NCI-H1436 treated with DMSO at 0.1 percent for 48 hours (cell line): ENCODE measurements at regions not wholly inside any gene's neighbourhood (a gene's known extent, or its start where the extent isn't known, plus 50 kb on each side); places are given as distances from the start of the nearest gene placed in this dataset.
"Not testable (repeated sequence)": the region's sequence is repeated elsewhere in the genome, so short reads cannot be mapped to it uniquely, and the experiment has no call there.

ENCODE experiments used
- DNase-seq: peaks from one replicate; lab custom pipeline; 2025; lab: John Stamatoyannopoulos, UW

GRCh38 chrX:115357326-115358120 lies 68.0 kb downstream of the LUZP4 start:
- DNase-seq = no peak

DNA sequence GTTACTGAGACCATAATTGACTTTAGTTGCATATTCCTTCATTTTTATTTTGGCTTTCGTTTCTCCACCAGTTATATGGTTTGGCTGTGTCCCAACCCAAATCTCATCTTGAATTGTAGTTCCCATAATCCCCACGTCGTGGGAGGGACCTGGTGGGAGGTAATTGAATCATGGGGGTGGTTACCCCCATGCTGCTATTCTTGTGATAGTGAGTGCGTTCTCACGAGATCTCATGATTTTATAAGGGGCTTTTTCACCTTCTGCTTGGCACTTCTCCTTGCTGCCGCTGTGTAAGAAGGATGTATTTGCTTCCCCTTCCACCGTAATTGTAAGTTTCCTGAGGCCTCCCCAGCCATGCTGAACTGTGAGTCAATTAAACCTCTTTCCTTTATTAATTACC lies 70.0 kb downstream of the LUZP4 start:
- not testable (repeated sequence) for DNase-seq

GRCh38 chrX:115360220-115360781 lies 70.8 kb downstream of the LUZP4 start:
- DNase-seq = no peak

DNA sequence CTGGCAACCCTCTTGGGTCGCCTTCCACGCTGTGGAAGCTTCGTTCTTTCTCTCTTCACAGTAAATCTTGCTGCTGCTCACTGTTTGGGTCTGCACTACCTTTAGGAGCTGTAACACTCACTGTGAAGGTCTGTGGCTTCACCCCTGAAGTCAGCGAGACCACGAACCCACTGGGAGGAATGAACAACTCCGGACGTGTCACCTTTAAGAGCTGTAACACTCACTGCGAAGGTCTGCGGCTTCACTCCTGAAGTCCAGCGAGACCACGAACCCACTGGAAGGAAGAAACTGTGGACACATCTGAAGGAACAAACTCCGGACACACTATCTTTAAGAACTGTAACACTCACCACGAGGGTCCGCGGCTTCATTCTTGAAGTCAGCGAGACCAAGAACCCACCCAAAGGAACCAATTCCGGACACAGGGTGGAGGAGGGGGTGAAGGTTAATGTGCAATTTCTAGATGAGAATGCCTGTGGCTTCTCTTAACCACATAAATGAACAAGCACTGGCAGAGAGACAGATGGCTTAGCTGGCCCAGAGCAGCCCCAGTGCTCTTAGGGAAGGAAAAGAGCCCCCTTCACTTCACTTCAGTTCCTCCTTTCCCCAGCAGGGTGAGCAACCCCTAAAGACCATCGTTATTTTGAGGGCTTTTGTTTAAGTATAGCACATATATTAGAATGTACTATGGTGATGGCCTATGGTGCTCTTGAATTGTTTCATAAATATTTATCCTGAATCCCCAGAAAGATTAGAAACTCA lies 73.0 kb downstream of the LUZP4 start:
- DNase-seq = no peak

GRCh38 chrX:115363372-115363771 lies 73.9 kb downstream of the LUZP4 start:
- DNase-seq = peak; percentile 75

DNA sequence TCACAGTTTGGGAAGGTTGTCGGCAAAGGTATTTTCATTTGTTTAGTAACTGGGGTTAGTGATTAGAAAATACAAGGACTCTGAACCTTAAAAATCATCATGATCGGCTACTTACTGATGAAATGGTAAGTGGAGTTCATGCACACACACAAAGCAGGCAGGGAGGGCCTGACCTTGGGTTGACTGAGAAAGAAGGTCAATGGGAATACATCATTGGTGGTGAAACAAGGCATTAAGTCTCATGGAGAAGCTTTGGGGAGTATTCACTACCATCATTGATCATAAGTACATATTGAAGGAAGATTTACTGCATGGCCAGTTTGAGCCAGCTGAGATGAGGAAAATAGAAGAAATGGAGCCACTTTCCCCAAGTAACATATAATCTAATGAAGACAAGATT lies 74.4 kb downstream of the LUZP4 start:
- DNase-seq = no peak

- no peak for DNase-seq
Measured at GRCh38 chrX:115364670-115365069, 75.2 kb downstream of the LUZP4 start.

DNA sequence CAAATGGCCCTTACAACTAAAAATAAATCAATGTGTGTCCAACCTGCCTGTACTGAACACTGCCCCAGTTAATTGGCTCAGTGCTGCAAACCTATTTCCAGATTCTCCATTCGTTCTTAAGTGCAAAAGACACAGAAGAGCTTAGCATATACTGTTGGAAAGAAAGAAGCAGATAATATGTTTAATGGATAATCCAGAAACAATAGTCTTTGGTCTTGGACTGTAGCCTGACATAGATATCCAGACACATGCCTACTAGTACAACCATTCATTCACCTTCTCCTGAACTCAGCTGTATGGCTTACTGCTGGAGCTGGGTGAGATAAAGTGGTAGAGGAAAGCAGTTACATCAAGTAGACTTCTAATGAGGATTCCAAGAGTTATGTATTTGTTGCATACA lies 77.0 kb downstream of the LUZP4 start:
- no peak for DNase-seq

DNA sequence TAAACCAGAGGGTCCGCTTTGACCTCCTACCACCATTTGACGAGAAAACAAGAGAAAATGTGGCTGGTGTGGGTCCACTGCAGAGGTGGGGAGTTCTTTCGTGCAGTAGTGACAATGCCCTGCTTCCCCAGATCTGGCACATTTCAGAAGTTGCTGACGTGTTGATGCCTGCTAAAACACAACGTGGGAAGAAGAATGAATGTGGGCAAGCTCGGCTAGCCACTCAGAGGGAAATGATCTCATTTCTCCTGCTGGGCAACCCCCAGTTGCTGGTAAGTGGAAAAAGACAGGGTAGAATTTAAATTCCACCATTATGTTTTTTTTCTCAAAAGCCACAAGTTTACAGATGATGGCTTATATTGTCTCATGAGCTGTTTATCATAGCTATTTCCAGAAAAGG lies 77.9 kb downstream of the LUZP4 start:
- no peak for DNase-seq

DNA sequence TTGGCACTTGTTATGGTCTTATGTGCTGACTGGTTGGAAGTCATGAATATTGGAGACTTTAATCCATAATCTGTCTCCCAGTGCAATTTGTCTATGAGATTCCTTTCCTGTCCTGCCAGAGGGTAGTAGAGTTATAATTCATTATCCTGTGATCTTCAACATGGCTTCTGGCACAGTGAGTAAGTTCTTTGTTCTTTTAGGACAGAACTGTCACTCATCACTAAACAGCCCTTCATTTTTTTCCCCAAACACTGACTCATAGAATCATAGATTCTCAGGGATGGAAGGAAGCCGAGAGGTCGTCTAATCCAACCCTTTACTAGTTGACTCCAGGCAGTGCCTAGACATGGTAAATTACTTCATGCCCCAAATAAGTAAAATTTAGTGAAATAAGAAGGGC lies 78.4 kb downstream of the LUZP4 start:
- no peak for DNase-seq

DNA sequence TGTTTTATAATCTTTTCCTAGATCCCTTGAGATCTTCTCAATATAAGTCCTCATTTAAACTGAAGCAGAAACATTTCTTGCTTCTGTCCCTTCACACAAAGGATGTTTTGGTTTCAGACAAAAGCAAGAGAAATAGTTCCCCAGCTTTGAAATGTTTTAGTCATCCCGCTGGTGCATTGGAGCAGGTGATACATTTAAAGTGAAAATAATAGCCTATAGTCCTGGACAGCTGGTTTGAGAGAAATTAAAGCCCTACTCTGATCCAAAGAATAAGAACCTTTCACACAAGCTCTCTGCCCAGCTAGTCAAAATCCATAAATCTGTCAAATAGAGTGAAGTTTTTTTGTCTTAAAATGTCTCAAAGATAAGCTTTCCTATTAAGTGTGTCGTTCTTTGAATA lies 79.4 kb downstream of the LUZP4 start:
- DNase-seq = no peak

- no peak for DNase-seq
Measured at GRCh38 chrX:115372152-115372551, 82.6 kb downstream of the LUZP4 start.

DNA sequence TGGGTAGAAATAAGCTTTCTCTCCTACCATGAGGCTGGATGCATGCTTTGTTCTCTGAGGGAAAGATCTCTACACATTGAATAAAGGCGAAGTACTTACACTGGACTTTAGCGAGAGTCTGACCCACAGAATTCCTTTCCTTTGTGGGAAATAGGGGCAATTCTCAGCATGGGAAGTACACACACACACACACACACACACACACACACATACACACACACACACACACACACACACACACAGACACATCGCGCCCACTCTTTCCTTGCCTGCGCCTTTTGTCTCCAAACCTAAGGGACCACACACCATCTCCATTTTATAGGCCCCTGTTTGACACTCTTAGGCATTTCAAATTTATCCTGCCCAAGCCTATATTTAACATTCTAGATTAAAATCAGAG lies 83.8 kb downstream of the LUZP4 start:
- DNase-seq = no peak

- DNase-seq = no peak
Measured at GRCh38 chrX:115378471-115378870, 89.0 kb downstream of the LUZP4 start.

- DNase-seq = no peak
Measured at GRCh38 chrX:115387327-115387726, 97.8 kb downstream of the LUZP4 start.

DNA sequence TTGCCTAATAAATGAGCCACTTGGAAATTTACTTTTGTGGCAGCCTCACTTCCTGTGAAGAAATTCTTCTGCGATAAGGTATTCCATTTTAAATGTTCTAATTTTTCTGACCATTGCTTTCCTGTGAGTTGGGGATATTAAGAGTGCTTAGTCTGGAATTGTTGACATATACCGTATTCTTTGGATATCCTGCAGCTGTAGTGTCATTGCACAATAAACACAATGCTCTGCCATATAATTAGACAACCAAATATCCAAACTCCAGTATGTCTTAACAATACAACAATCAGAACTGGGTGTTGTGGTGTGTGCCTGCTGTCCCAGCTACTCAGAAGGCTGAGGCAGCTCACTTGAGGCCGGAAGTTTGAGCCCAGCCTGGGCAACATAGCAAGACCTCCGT lies 99.4 kb downstream of the LUZP4 start:
- no peak for DNase-seq

GRCh38 chrX:115390078-115390477 lies 100.6 kb downstream of the LUZP4 start:
- no peak for DNase-seq

GRCh38 chrX:115392031-115392430 lies 102.5 kb downstream of the LUZP4 start:
- no peak for DNase-seq

- no peak for DNase-seq
Measured at GRCh38 chrX:115392871-115393270, 103.4 kb downstream of the LUZP4 start.

DNA sequence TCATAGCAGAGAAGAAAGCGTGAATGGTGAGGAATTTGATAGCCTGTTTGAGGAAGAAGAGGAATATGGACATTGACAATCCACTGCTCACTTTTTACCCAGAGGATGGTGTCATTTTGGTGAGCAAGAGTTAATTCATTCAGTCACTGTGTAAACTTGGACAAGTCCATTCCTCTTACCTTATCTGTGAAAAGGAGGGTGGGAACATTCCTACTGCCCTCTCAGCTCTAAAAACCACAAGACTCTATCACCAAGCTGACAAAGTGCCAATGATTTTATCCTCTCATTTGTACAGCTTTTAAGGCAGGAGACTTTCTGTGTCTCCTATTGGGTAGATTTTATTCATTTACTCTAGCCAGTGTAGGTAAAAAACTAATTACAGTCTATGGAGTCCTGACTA lies 103.8 kb downstream of the LUZP4 start:
- no peak for DNase-seq

DNA sequence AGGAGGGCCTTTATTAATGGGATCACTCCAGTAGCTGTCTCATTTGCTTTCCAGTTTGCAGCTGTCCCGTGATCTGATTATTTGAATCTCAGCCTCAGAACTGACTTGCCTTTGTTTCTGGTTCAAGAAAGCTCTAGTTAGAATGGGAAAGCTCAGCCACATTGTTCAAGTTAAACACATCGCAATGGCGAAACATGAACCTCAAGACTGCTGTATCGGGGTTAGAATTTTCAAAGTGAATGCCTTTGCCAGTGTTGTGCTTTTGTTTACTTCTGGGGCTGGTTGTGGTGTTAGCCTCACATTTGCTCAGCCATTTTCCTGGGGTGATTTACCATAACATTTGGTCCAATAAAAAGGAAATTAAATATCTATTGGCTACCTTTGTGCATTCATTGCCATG lies 105.3 kb downstream of the LUZP4 start:
- not testable (repeated sequence) for DNase-seq

- no peak for DNase-seq
Measured at GRCh38 chrX:115399306-115399705, 109.8 kb downstream of the LUZP4 start.

DNA sequence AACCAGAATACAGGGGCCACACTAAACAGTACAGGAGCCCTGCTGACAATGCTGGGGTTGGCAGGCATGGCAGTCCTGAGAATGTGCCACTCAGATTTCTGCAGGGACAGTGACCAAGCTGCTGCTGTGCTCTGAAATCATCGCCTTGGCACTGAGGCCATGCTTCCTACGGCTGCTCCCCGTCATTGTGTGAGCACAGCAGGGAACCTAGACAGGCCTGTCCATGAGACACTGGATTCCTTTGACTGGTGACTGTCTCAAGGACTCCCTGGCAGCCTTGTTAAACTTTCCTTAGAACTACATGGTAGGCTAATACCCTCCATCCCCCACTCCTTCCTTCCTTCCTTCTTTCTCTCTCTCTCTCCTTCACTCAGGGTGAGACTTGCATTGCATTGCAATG lies 111.4 kb downstream of the LUZP4 start:
- DNase-seq = no peak
